GM21825 (cell line): ENCODE measurements at regions not wholly inside any gene's neighbourhood (a gene's known extent, or its start where the extent isn't known, plus 50 kb on each side); places are given as distances from the start of the nearest gene placed in this dataset.

Experiments used
- ATAC-seq: cut with Tn5 transposase; IDR thresholded peaks from one replicate; pipeline ENCODE4 v1.9.1; 2021; ENCODE audit warnings: mild to moderate bottlenecking, moderate library complexity; ENCODE audit not compliant: unreplicated experiment

DNA sequence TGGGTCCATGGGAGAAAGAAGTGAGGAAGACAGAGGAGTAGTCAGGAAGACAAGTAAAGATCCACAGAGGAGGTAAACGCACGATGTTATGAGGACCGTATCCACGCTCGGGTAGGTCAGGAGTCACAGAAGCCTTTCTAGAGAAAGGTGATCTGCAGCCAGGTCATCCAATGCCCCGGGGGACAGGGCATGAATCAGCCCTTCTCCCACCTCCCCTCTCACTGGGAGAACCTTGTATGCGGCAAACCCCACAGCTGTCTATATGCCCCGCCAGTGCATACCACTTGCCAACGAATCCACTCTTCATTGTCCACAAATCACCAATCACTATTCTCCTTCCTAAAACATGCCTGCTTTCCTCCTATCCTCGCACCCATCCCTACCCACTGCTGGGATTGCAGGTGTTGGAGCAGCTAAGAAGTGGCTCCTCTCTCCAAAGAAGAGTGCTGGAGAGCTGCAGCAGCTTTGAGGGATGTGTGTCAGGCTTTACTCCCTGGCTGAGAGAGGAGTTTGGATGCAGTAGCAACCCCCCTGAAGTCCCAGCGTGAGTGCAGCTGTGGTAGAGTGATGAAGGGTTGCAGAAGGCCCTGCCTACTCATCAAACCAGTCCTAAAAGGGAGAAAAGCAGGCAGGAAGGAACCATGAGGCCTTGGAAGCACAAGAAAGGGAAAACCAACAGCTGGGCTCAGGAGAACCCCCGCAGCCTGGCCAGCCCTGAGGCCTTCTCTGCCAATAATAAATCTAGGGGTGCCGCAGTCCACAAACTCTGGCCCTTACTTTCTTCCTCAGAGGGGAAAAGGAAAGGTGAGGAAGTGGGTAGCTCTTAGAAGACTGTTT is 102.2 kb upstream of the GADD45A start:
- no peak for ATAC-seq

DNA sequence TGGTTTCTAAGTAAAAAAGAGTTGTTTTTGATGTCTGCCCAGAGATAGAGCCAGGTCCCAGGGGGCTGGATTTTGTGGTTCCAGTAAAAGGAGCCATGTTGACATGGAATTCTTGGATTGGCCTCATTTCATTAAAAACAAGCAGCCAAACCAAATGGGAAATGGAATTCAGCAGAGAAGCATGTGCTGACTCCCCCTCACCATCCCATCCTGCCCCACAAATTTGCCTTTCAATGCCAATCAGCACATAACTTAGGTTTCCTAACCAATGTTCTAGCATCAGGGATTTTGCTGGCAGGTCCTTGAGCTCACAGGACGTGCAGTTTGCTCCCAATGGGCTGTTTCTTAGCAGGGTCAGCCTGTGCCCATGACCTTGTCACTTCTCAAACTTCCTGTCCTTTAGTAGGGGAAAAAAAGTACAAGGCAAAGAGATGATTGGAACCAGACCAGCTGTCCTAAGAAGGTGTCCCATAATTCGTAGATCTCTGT is 101.5 kb upstream of the GADD45A start:
- ATAC-seq = no peak

DNA sequence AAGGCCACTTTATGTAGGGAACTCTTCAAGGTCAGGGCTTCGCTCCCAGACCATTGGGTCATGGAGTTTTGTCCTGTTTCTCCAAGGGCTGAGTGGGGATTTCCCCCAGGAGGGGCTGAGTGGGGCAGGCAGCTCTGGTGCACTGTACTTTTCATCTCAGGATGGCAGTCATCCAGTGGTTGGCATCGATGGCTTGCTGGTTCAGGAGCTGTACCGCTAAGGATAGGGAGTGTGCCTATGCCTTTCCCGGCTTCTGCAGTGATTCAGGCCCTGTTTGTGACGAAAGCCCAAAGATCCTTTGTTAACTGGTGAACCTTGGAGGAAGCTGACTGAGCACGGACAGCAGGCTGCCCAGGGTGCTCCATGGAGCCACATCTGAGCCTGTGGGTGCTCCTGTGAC is 100.1 kb upstream of the GADD45A start:
- no peak for ATAC-seq

DNA sequence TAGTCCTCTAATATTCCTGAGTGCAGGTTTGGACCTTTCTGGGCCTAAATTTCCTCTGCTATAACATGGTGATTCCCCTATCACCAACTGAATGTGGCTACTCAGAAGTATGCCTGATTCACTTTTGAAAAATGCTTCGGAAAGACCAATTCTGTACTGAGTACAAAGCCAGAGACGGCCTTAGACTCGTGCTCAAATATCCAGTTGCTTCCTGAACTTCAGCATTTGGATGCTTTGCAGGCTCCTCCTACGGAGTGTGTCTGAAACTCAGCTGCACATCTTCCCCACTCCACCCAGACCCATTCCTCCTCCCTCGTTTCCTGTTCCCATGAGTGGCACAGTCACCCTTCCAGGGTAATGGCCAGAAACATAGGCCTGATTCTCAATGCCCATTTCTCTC is 98.4 kb upstream of the GADD45A start:
- no peak for ATAC-seq

DNA sequence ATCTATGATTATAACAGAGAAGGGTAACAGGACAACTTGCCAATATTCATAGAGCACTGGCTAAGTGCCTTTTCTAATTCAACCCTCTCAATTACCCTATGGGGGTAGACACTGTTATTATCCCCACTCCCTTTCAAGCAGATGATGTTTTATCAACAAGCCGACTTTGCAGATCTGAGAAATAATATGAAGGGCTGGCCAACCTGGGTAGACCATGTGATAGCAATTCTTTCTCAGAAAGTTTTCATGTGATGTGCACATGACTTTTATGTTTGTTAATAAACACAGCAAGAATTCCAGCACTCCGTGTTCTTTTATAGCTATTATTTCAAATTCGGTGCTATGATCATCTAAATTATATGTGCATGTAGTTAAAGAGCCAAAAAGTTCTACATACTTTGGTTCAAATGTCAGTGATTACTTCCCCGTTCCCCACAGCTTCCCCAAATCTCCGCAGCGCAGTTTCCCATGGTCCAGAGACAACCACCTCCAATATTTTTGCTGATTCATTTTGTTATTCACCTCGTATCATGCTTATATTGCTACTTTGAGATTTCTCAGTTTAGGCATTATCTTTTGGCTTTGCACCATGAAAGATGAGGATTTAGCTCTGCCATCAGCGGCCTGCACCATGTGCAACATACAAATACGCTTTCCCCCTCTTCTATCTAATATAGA is 96.7 kb upstream of the GADD45A start:
- ATAC-seq = no peak

DNA sequence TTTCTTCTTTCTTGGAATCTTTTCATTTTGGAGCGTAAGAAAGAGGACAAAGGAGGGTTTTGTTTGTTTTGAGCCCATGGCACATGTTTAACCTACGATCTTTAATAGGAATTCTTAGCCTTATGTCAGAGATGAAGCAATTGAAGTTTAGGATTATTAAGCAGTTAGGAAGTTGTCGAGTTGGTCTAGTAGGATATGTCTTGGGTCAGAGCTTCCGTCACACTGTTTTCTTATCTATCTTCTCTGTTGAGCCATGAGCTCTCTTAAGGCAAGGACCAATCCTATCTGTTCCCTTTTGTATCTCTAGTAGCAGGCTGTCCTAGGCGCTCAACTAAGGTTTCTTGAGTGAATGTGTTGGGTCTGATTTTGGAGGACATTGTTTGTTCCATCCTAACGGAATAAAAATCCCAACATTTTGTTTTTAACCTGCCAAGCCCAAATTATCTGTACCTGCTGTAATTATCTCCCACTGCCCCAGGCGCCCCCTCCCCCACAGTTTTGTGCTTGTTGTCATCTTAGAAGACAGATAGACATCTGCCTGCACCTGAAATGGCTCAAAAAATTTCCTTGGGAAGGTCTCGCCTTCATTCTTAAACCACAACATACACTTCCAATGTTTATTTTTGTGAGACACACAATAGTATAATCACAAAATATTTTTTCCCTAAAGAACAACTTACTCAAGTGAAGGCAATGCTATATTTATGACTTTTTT is 95.3 kb upstream of the GADD45A start:
- ATAC-seq = no peak

DNA sequence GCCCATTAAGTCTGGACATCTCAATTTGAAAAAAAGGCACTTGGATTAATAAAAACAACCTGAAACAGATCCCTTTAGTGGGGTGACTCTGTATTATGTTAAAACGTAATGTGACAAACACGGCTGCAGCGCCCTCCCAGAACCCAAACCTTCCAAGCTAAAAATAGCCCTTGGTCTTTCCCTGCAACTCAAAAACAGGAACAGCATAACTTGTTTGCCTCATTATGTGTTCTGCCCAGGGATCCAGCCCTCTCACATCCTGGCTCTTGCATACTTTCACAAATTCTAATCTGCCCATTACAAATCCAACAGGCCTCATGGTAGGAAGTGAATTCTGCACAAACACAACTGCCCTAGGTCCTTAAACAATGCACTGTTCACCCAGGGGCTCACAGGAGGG is 94.7 kb upstream of the GADD45A start:
- ATAC-seq = no peak

DNA sequence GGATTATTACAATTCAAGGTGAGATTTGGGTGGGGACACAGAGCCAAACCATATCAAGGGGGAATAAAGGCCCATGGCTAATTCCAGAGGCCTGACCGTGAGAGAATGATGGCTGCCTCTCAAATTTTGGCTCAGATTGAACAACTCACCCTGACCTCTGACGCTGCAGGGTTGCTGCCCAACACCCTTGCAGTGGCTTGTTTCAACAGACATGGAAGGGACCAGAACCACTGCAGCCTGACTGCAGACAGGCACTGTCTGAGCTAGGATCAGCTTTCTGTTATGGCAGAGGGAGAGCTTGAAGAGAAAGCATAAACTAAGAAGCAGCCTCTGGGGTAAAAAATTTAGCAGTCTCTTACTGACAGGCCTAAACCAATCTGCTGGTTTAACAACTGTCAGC is 90.2 kb upstream of the GADD45A start:
- ATAC-seq = no peak

DNA sequence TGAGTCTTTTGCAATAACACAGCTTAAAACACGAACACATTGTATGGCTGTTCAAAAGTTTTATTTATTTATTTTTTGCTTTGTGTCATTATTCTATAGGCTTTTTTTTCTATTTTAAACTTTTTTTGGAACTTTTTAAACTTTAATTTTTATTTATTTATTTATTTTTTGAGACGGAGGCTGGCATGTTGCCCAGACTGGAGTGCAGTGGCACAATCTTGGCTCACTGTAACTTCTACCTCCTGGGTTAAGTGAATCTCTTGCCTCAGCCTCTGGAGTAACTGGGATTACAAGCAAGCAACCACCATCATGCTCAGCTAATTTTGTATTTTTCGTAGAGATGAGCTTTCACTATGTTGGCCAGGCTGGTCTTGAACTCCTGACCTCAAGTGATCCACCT is 88.3 kb upstream of the GADD45A start:
- ATAC-seq = no peak

DNA sequence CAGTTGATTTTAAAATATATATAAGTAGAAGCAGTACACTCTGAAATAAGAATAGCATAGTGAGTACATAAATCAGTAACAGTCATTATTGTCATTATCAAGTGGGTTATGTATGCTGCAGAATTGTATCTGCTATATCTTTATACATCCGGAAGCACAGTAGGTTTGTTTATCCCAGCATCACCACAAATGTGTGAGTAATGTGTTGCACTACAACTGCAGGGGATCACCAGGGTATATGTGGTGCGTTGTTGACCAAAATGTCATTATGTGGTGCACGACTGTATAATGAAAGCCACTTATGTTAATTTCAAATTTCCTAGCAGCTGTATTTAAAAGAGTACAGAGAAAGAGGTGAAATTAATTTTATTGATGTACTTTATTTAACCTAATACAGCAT is 87.7 kb upstream of the GADD45A start:
- ATAC-seq = no peak

DNA sequence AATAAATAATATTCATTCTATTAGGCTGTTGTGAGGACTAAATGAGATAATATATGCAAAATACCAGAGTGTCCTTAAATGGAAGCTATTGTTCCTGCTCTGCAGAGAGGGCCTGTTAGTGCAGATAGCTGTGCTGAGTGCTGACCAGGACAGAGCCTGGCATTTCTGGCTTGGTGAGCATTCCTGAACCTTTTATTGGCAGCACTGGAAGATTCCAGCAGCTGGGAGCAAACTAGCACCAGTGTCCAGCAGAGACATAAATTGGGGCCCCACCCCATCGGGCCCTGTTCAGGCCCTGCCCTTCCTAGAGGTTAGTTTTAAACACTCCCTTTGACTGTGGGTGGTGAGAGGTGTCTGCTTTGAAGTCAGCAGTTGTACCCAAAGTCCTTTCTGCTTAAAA is 85.9 kb upstream of the GADD45A start:
- no peak for ATAC-seq

DNA sequence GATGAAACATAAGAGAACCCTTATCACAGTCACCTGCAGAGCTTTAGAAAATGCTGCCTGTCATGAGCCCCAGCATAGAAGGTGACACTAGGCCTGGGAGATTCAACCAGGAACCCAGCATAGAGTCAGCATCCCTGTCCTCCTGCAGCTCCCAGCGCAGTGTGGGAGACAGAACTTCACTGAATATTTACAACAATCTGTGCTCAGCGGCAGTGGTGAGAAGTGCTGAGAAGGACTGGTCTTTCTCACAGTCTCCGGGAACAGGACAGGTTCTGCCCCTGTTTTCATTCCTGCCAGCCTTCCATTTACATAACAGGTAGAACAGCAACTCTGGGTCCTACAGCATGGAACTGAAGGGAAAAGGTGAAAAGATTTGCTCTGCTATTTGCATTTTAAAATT is 83.5 kb upstream of the GADD45A start:
- no peak for ATAC-seq

DNA sequence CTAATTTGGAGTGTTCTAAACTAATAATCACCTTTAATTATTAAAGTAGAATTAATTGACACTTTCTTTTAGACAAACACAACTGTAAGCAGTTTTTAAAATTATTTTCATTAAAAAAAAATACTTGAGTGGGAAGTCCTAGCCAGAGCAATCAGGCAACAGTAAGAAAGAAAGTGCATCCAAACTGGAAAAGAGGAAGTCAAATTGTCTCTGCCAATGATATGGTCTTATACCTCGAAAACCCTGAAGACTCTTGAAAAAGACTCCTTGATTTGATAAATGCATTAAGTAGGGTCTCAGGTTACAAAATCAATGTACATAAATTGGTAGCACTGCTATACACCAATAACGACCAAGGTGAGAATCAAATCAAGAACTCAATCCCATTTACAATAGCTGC is 83.0 kb upstream of the GADD45A start:
- no peak for ATAC-seq

DNA sequence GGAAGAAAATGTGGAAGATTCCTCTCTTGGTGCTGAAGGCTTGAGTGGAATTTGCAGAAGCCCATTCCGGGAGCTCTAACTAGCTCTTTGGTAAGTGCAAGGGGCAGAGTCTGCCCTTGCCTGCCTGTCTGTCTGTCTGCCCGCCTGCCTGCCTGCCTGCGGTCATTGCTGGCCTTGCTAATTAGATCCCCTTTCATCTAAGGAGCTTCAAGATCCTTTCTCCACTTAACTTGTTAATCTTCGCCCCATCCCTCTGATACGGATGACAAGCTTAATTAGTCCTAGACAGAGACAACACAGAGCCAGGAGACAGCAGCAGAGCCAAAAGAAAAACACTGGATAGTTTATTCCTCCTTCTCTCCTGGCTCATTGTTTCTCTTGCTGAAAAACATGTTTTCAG is 80.2 kb upstream of the GADD45A start:
- no peak for ATAC-seq

DNA sequence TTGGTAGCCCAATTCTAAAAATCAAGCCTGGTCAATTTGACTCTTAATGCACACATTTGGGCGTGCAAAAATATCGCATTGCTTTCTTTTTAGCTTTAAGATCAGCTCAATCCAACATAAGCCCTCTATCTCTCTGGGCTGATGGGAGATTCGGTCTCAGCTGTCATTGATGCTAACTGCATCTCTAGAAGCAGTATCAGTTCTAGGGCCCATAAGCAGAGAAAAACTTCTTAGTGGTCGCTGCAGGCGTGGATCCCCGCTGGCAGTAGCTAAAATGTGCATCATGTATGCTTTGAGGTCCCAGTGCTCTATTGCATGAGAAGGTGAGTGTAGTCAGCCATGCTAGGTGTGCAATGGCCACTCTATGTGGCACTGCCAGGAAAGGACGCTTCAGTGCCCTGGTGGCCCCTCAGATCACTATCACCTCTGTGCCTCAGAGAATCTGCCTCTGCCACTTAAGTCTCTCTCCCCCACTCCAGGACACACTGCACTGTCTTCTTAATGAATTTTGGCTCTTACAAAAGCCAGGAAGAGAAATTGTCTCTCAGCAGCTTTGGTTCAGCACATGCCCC is 79.7 kb upstream of the GADD45A start:
- no peak for ATAC-seq

DNA sequence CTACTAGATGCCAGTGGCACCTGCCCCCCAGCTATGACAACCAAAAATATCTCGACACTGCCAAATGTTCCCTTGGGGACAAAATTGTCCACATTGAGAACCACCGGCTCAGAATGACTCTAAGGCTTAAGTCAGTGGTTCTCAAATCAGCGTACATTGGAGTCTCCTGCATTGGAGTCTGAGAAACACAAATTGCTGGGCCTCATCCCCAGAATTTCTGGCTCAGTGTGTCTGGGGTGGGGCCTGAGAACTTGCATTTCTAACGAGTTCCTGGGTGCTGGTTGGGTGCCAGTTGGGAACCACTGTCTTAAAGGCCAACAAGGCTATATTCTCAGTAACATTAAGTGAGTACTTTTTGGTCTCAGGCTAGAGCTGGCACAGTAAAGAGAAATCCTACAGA is 77.7 kb upstream of the GADD45A start:
- ATAC-seq = no peak

DNA sequence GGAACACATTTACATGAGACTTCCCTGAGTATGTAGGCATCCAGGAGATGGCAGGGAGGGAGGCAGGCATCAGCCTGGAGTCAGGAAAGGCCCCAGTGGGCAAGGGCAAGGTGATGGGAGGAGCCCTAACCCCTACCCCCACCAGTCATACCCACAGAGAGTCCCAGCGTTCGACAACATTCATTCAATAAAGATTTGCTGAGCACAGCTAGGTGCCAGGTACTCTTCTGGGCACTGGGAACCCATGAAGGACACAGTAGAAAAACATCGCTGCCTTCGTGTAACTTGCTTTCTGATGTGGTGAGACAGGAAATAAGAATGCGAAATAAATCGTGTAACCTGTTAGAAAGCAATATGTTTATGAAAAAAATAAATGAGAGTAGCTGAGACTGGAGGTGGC is 77.3 kb upstream of the GADD45A start:
- ATAC-seq = no peak

DNA sequence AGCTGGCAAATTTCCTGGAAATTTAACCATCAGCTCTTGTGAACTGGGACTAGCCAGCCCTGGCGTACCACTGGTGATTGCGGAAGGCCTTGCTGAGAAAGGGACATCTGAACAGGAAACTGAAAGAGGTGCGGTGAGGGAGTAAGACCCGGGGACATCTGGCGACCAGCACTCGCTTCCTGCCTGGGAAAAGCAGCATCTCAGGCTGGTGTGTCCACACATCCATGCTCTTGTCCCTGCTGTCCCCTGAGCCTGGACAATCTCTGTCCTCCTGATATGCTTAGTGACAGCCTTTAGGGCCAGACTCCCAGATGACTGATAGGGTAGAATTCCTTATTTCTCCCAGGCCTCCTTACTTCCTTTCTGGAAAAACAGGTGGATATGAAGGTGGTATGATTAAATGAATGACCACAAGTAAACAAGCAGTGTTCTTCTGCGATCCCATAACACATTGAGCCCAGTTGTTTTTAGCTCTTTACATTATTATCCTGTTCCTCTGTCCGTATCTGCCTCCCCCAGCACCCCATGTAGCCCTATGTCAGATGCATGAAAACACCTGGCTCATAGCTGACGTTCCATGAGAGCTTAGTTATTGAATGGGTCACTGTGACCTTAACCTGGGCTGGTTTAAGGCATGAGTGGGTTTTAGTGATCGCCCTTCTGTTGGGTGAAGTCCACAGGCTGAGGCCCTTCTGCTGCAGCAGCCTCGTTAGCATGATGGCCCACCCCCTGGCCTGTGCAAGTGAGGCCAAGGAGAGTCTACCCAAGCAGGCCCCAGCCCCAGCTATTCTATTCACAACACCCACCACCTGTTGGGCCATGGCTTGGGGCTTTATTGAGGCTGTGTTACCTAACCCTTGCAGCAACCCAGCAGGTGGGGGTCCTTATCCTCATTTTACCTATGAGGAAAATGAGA is 76.1 kb upstream of the GADD45A start:
- ATAC-seq = peak; percentile 15

DNA sequence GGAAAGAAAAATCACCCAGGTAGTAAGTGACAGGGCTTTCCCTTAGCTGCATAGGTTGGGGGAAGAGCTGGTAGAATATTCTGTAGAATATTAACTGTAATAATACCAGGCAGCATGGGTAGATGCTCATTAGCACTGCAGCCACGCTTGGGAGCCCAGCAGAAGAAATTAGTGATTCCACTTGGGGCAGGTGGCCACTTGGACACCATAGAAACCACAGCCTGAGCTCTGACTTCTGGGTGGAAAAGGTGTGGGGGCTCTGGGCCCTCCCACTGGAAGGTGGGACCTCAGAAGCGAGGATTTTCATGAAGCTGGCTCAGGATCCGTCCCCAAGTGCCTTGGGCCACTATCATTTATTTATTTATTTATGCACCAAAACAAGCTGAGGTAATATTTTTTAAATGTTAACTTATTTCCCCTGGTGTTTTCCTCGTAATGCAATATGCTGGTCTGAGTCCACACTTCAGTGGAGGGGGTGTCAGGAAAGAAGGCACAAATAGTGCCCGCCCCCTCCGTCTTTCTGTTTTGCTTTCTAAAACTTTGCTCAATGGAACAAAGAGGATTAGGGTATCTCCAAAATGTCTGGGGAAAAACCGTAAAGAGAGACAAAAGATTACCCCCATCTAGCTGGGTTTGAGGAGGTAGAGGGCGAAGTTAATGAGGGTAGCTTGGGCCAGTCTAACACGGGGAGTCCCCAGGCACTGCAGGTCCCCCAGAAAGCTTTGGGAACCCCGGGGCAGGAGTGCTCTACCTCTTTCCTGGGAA is 75.2 kb upstream of the GADD45A start:
- peak; percentile 44 for ATAC-seq

DNA sequence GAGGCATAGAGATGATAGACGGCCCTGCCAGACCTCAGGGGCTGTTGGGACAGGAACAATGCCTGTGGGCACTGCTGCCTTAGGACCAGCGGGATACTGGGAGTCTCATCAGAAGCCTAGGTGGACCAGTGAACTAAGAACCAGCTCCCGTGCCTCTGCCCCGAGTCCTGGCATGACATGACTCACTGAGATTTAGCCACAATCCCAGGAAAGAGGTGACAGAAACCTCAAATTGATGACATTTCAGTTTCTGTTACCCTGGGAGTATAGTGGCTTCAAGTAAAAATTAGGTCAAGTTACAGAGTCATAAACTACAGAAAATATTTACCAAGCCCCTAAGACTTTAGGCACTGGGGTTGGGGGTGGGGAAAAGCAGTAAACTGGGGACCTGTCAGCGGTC is 74.6 kb upstream of the GADD45A start:
- peak; percentile 21 for ATAC-seq
